ENCODE measurements at regions not wholly inside any gene's neighbourhood (a gene's known extent, or its start where the extent isn't known, plus 50 kb on each side); places are given as distances from the start of the nearest gene placed in this dataset.

- ChIA-PET POLR2A (ENCODE audit: unreplicated experiment) (no interaction called here), CTCF (no interaction called here)
- Histone ChIP-seq H3K27ac (ENCODE audit: insufficient read depth, low read length) (no peak overlapping the region), H4K91ac (ENCODE audit: insufficient read depth, low read depth, low read length) (no peak overlapping the region), H2BK5ac (ENCODE audit: low read depth, low read length, poor library complexity, severe bottlenecking) (no peak overlapping the region), H2BK20ac (ENCODE audit: low read depth, low read length) (no peak overlapping the region), H3K4ac (ENCODE audit: low read depth, low read length) (no peak overlapping the region), H3K9me3 (ENCODE audit: control insufficient read depth, insufficient read depth, low read length) (peaks cover 24% of the 10 kb centered on the region), H4K20me1 (ENCODE audit: insufficient read depth, low read length) (no peaks in the 10 kb centered on the region), H3K23ac (ENCODE audit: low read depth, low read length) (no peak overlapping the region), H3K79me1 (ENCODE audit: low read depth in 1 of 2, low read length in 2 of 2) (no peaks in the 10 kb centered on the region), H3K18ac (ENCODE audit: low read depth, low read length) (no peak overlapping the region), H3K9ac (ENCODE audit: low read depth, low read length) (no peak overlapping the region), H3K4me1 (ENCODE audit: control insufficient read depth, insufficient read depth, low read length) (no peaks in the 10 kb centered on the region), H3K4me2 (ENCODE audit: low read depth, low read length) (no peak overlapping the region), H3K14ac (replicated peaks; ENCODE audit: low read depth, low read length) (no peak overlapping the region), H3K36me3 (ENCODE audit: control insufficient read depth, insufficient read depth, low read length) (no peaks in the 10 kb centered on the region), H2AK9ac (replicated peaks; ENCODE audit: low read depth, low read length, poor library complexity) (no peak overlapping the region), H4K5ac (ENCODE audit: low read depth, low read length) (no peak overlapping the region), H2BK120ac (ENCODE audit: low read depth, low read length) (no peak overlapping the region), H3K9me1 (ENCODE audit: insufficient read depth, low read length) (no peaks in the 10 kb centered on the region), H2BK15ac (ENCODE audit: low read depth, low read length) (no peak overlapping the region), H3K56ac (ENCODE audit: extremely low read depth, insufficient read depth, low read length) (no peak overlapping the region), H2AK5ac (ENCODE audit: low read depth, low read length) (no peak overlapping the region), H4K8ac (ENCODE audit: low read depth in 2 of 2, low read length in 2 of 2) (no peak overlapping the region), H3K4me3 (ENCODE audit: insufficient read depth, low read depth, low read length) (no peak overlapping the region), H3K27me3 (ENCODE audit: control insufficient read depth, insufficient read depth, low read length) (no peaks in the 10 kb centered on the region), H2AFZ (replicated peaks; ENCODE audit: low read length, poor library complexity) (no peak overlapping the region)
- intact Hi-C loops (cut with micrococcal nuclease), result no loop called here
- dilution Hi-C loops (cut with HindIII; ENCODE audit: low sequenced_read_pairs, unreplicated experiment), result no loop called here
- no peak for TF ChIP-seq SMC3 (IDR thresholded peaks at IDR 0.05; ENCODE audit: low read depth, low read length)
- no peak for TF ChIP-seq BHLHE40 (IDR thresholded peaks at IDR 0.05; ENCODE audit: low read depth, low read length)
- no peak for TF ChIP-seq CTCF (conservative IDR thresholded peaks at IDR 0.05; ENCODE audit: low read depth, low read length)
- 62% methylated on average over 6 of the region's 16 CpGs; no CpG with 5 or more reads in 1 of the 2 experiments for WGBS, 2 experiments (ENCODE audit: extremely low coverage in 2 of 2, insufficient read length in 1 of 2)
- in situ Hi-C loops (cut with MboI; ENCODE audit: low sequenced_read_pairs), result no loop called here
- DNase-seq, result no peak
- no peak for ATAC-seq (ENCODE audit: low read depth)
- BruUV-seq (replicated peaks), result no TSS peak
Measured at GRCh38 chr21:41011951-41012366, 156.0 kb upstream of the BACE2 start.
